IPS-20b (cell line): ENCODE measurements at regions not wholly inside any gene's neighbourhood (a gene's known extent, or its start where the extent isn't known, plus 50 kb on each side); places are given as distances from the start of the nearest gene placed in this dataset.

Experiments used
- H3K27ac ChIP-seq: one replicate; pipeline ENCODE4 v1.5.1; 2013; ENCODE audit warnings: low read length
- H3K27me3 ChIP-seq: 2 replicates; pipeline ENCODE4 v1.6.1; 2013; ENCODE audit warnings: mild to moderate bottlenecking, low read length, inconsistent platforms; ENCODE audit not compliant: insufficient read depth
- H3K36me3 ChIP-seq: 2 replicates; pipeline ENCODE4 v1.6.1; 2013; ENCODE audit warnings: low read depth, mild to moderate bottlenecking, inconsistent platforms, low read length, moderate library complexity; ENCODE audit not compliant: insufficient read depth
- H3K4me1 ChIP-seq: 2 replicates; pipeline ENCODE4 v1.6.1; 2013; ENCODE audit warnings: mild to moderate bottlenecking, control low read depth, inconsistent platforms, low read length, moderate library complexity; ENCODE audit not compliant: insufficient read depth
- H3K4me3 ChIP-seq: 2 replicates; pipeline ENCODE4 v1.5.1; 2013; ENCODE audit warnings: mild to moderate bottlenecking, low read length, inconsistent platforms
- H3K9ac ChIP-seq: 2 replicates; pipeline ENCODE4 v1.6.1; 2013; ENCODE audit warnings: low read depth, mild to moderate bottlenecking, inconsistent platforms, low read length, moderate library complexity
- H3K9me3 ChIP-seq: 2 replicates; pipeline ENCODE4 v1.6.1; 2013; ENCODE audit warnings: mild to moderate bottlenecking, low read depth, low read length, inconsistent platforms; ENCODE audit not compliant: insufficient read depth

- peaks cover 4% of the 10 kb centered on the region for H3K4me1 ChIP-seq
- no peak overlapping the region for H3K27ac ChIP-seq
- no peak overlapping the region for H3K9ac ChIP-seq
- no peaks in the 10 kb centered on the region for H3K36me3 ChIP-seq
- no peaks in the 10 kb centered on the region for H3K9me3 ChIP-seq
- peaks cover 5% of the 10 kb centered on the region; the same call in 1 of the 2 replicates for H3K27me3 ChIP-seq
- no peak overlapping the region for H3K4me3 ChIP-seq
Observed at GRCh38 chr10:123553810-123554430, 112.2 kb upstream of the GPR26 start.

- no peaks in the 10 kb centered on the region for H3K9me3 ChIP-seq
- peaks cover 4% of the 10 kb centered on the region for H3K4me1 ChIP-seq
- H3K4me3 ChIP-seq = no peak overlapping the region
- no peak overlapping the region for H3K9ac ChIP-seq
- no peaks in the 10 kb centered on the region for H3K36me3 ChIP-seq
- H3K27me3 ChIP-seq = peaks cover 5% of the 10 kb centered on the region; the same call in 1 of the 2 replicates
- H3K27ac ChIP-seq = no peak overlapping the region
Observed at GRCh38 chr10:123554656-123555055, 111.5 kb upstream of the GPR26 start.

GRCh38 chr10:123555616-123556015 is 110.5 kb upstream of the GPR26 start:
- Histone ChIP-seq H3K9me3 (no peaks in the 10 kb centered on the region), H3K36me3 (no peaks in the 10 kb centered on the region), H3K4me3 (no peak overlapping the region), H3K27me3 (peaks cover 5% of the 10 kb centered on the region; the same call in 1 of the 2 replicates), H3K4me1 (no peaks in the 10 kb centered on the region), H3K27ac (no peak overlapping the region), H3K9ac (no peak overlapping the region)

GRCh38 chr10:123556049-123556448 is 110.1 kb upstream of the GPR26 start:
- no peak overlapping the region for H3K27ac ChIP-seq
- H3K27me3 ChIP-seq = peaks cover 5% of the 10 kb centered on the region; the same call in 1 of the 2 replicates
- no peak overlapping the region for H3K4me3 ChIP-seq
- no peaks in the 10 kb centered on the region for H3K9me3 ChIP-seq
- no peak overlapping the region for H3K9ac ChIP-seq
- H3K4me1 ChIP-seq = no peaks in the 10 kb centered on the region
- no peaks in the 10 kb centered on the region for H3K36me3 ChIP-seq

- Histone ChIP-seq H3K4me3 (no peak overlapping the region), H3K9me3 (no peaks in the 10 kb centered on the region), H3K9ac (no peak overlapping the region), H3K4me1 (no peaks in the 10 kb centered on the region), H3K27ac (no peak overlapping the region), H3K36me3 (no peaks in the 10 kb centered on the region), H3K27me3 (peaks cover 5% of the 10 kb centered on the region; the same call in 1 of the 2 replicates)
Observed at GRCh38 chr10:123556736-123557135, 109.4 kb upstream of the GPR26 start.

GRCh38 chr10:123557366-123558108 is 108.6 kb upstream of the GPR26 start:
- Histone ChIP-seq H3K27ac (no peak overlapping the region), H3K4me3 (no peak overlapping the region), H3K9ac (no peak overlapping the region), H3K9me3 (no peaks in the 10 kb centered on the region), H3K36me3 (no peaks in the 10 kb centered on the region), H3K4me1 (no peaks in the 10 kb centered on the region), H3K27me3 (peaks cover 5% of the 10 kb centered on the region; the same call in 1 of the 2 replicates)

- H3K27me3 ChIP-seq = no peaks in the 10 kb centered on the region; the same call in 1 of the 2 replicates
- no peak overlapping the region for H3K9ac ChIP-seq
- no peaks in the 10 kb centered on the region for H3K9me3 ChIP-seq
- no peak overlapping the region for H3K4me3 ChIP-seq
- H3K36me3 ChIP-seq = no peaks in the 10 kb centered on the region
- no peaks in the 10 kb centered on the region for H3K4me1 ChIP-seq
- no peak overlapping the region for H3K27ac ChIP-seq
Observed at GRCh38 chr10:123558651-123559050, 107.5 kb upstream of the GPR26 start.

GRCh38 chr10:123559066-123559822 is 106.9 kb upstream of the GPR26 start:
- Histone ChIP-seq H3K4me3 (no peak overlapping the region), H3K9ac (no peak overlapping the region), H3K36me3 (no peaks in the 10 kb centered on the region), H3K4me1 (no peaks in the 10 kb centered on the region), H3K27me3 (no peaks in the 10 kb centered on the region; the same call in 1 of the 2 replicates), H3K27ac (no peak overlapping the region), H3K9me3 (no peaks in the 10 kb centered on the region)

- no peaks in the 10 kb centered on the region for H3K9me3 ChIP-seq
- H3K27me3 ChIP-seq = no peaks in the 10 kb centered on the region; the same call in 1 of the 2 replicates
Observed at GRCh38 chr10:123559823-123560092, 106.4 kb upstream of the GPR26 start.

GRCh38 chr10:123560301-123561140 is 105.6 kb upstream of the GPR26 start:
- Histone ChIP-seq H3K27ac (no peak overlapping the region), H3K9me3 (no peaks in the 10 kb centered on the region), H3K4me3 (no peak overlapping the region), H3K27me3 (no peaks in the 10 kb centered on the region; the same call in 1 of the 2 replicates), H3K9ac (no peak overlapping the region), H3K36me3 (no peaks in the 10 kb centered on the region), H3K4me1 (no peaks in the 10 kb centered on the region)

More at GRCh38 chr10:123559823-123560092, 106.4 kb upstream of the GPR26 start:
- no peaks in the 10 kb centered on the region for H3K4me1 ChIP-seq
- no peak overlapping the region for H3K4me3 ChIP-seq
- no peak overlapping the region for H3K9ac ChIP-seq
- no peak overlapping the region for H3K27ac ChIP-seq
- H3K36me3 ChIP-seq = no peaks in the 10 kb centered on the region

- H3K27ac ChIP-seq = no peak overlapping the region
- no peaks in the 10 kb centered on the region; the same call in 1 of the 2 replicates for H3K27me3 ChIP-seq
- H3K9me3 ChIP-seq = no peaks in the 10 kb centered on the region
- H3K4me1 ChIP-seq = no peaks in the 10 kb centered on the region
- no peaks in the 10 kb centered on the region for H3K36me3 ChIP-seq
- no peak overlapping the region for H3K9ac ChIP-seq
- H3K4me3 ChIP-seq = no peak overlapping the region
Observed at GRCh38 chr10:123561141-123561440, 105.1 kb upstream of the GPR26 start.
